Inflammatory macrophage (primary cell): ENCODE measurements at regions not wholly inside any gene's neighbourhood (a gene's known extent, or its start where the extent isn't known, plus 50 kb on each side); places are given as distances from the start of the nearest gene placed in this dataset.
A peak's percentile ranks its signal among the peaks of the same experiment; 100 is the strongest.

Source experiments
- DNase-seq, 2 donors: peaks; one replicate each; pipeline ENCODE4 v3.0.0-alpha.2; 2020 to 2022

DNA sequence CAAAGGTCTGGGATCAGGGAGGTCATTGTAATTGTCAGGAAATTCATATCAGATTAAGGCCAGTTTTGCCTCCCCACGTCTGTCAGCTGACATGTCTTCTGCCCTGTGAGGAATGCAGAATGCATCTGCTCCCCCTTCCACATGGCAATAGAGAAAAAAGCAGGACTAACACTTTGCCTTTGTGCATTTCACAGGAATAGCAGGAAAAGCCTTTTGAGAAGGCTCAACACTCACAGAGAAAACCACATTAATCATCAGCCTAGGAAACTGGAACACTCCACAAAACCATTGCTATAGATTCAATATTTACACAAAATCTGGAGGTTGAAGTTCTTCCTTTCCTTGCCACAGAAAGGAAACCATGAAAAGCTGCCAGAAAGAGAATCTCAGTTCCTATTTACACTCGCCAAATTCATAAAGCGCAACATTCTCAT, 165.2 kb upstream of the HES1 start:
- peak; percentile 49 to 52 for DNase-seq

DNA sequence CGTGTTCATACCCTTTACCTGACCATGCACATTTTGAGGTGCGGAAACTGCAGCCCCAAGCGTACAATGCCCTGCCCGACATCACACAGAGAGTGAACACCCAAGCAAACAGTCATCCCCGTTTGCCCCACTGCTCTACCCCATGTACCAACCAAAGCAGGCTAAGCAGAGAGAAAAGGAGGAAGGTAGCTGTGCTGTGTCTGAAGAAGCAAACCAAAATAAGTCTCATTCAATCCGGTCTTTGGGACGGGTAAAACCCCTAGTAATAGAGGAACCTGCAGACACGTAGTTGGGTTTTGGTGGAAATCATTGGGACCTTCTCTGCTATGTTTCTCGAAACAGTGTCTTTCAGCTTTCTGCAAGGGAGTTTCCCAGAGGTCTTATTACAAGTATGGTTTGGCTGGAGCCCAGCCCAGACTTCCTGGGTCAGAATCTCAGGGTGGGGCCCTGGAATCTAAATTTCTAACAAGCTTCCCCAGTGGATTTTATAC, 164.6 kb upstream of the HES1 start:
- DNase-seq: peak; percentile 48 to 61

DNA sequence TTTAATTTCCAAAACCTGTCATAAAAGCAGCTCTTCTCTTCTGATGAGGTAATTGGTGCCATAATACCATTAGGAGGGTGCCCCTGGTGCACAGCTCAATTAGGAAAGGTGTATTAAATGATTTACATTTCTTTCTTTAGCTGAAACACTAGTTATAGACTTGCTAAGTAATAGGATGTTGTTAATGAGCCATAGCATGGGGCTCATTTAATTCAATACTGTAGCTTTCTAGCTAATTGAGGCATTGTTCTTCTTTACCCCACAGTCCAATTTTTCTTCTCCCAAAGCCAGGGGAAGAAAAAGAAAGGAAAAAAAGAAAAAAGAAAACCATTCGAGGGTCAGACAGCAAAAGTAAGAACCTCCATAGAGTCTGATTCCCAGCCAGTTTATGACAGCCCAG, 164.0 kb upstream of the HES1 start:
- no peak for DNase-seq

DNA sequence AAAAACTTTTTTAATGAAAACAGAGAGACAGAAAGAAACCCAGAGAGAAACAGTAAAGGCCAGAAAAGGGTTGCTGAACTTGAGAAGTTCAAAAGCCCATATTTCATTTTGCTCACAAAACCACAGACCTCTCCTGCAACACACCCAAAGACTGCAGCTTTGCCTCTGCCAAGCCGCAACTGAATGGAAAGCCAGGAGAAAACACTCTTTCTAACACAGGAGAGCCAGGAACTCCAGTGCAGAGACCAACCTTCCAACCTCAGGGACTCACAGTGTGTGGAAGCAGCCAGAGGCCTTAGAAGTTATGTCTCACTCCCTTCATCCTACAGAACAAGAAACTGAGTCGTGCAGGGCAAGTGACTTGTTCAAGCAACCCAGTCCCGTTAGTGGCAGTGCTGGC, 163.1 kb upstream of the HES1 start:
- DNase-seq: no peak

DNA sequence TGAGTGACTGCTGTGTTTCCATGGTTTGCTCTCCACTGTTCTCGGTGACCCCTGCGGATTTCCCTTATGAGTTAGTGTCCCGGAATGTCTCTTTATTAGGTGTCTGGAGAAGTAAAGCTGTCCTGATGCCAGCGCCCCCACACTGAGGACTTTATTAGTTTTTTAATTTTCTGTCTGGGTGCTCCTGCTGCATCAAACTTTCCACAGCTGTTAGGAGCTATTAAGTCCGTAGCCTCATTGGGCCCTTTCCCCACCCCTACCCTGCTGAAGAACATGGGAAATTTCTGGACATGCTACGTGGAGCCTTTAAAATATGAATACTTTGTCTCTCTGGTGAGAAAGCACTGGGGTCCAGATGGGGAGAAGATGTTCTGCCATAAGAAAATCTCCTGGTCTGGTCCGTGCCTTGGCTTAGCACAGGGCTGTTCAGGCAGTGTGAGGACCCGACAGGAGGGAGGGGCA, 161.7 kb upstream of the HES1 start:
- no peak for DNase-seq

DNA sequence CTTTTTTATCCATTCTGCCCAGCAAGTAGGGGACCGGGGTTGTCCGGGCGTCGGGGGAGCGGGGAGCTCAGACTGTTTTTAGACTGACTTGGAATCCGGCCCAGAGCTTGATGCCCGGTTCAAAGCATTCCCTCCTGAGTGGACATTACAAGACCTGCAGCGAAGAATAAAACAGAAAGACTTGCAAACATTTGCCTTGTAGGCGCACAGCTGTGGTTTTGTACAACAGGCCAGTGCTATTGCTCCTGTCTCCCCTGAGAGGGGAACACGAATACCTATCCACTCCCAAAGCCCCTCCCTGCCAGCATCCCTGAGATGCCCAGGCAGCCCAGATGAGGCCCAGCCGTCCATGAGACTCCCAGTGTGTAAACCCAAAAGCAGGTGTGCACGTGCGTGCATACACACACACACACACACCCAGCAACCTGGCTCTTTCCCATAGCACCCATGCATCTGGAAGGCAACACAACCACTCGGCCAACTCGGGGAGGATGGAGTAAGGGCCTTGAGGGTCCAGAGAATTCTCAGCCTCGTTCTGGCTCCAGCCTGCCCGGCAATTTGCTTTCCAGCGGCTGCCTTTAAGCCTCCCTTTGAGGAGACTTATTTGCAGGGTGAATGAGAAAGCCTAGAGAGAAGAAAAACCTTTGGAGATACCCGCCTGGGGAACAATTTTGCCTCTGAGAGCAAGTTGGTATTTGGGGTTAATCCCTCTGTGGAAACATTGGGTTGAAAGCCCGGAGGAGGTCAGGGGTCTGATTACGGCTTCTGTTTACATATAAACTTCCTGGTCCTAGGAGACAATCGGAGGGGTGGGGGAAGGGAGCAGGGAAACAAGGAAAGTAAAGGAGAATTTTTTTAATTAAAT, 161.0 kb upstream of the HES1 start:
- DNase-seq: no peak

DNA sequence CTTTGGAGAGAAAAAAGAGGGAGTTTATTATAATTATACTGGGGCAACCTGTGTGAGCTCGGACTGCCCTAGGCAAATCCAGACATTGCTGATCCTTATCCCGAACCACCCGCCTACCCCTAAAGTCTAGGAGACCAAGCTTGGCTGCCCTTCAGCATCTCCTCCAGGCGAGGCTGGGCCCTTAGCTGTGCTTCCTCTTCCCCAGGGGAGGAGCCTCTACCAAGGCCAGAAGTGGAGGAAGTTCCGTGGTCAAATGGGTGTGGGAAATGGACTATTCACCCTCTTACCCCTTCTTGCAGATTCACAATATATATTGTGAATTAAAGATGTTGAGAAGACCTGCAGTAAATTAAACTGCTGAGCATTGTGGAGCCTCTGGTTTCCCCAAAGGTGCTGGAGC, 158.3 kb upstream of the HES1 start:
- peak; percentile 74 to 77 for DNase-seq

DNA sequence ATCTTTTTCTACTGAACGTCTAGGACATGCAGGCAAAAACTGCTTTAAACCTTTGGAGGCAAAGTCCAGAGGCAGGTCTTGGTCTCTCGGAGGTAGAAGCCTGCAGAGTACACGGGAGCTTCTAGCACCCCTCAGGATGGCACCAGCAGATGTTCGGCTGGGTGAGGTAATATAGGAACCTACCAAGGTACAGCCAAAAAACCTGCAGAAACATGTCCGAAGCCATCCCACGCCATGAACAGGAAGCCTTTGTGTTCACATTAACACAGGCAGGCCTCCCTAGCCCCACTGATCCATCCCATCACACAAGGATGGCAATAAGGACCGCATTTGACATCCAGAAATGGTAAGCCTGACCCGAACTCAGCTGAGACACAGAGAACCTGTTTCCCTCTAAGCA, 157.9 kb upstream of the HES1 start:
- DNase-seq: no peak

DNA sequence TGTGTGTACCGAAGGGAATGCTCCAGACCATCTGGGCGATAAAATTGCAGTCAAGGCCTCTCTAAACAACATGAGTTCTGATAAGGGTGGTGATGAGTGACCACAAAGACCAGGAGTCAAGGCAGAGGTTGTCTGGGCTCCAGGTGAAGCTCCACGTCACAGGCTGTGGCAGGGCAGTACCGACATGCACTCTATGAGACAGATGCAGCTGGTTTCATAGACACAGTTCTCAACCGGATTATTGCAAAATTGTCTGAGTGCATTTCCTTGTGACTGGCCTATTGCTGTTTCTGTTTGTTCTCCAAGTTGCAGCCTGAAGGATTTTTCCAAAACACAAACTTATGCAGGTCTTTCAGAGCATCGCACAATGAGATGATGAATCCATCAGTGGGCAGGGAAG, 157.5 kb upstream of the HES1 start:
- peak; percentile 72 to 80 for DNase-seq

DNA sequence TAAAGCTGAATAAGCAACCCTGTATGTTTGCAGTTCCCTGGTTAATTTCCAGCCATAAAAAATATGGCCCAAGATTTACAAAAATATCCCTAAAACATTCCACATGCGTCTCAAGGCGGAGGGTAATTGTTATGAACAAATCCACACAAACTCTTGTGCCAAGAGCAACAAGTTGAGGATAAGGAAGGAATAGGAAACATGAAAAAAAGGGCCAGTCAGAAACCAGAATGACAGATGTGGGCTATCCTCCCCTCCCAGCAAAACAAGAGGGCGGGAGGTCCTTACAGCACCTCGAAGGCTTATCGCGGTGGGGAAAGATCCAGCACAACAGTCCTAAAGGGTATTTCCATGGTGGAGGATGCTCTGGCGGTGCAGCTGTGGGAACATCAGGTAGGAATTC, 155.6 kb upstream of the HES1 start:
- no peak for DNase-seq

DNA sequence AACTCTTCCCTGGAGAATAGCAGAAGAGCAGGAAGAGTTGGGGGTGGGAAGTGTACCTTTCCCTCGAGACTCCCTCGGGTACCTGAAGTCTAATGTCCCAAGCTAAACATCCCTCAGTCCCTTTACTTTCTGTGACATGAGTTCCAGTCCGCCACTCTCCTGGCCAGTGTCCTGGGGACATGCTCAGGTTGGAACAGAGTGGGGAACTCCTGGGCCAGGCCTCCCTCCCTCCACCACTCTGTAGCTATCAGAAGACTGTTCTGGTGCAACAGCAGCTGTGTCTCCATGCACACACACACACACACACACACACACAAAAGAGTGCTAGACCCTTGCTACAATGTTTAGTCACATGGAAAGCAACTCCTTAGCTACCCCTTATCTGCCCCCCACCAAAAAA, 155.0 kb upstream of the HES1 start:
- DNase-seq: no peak

DNA sequence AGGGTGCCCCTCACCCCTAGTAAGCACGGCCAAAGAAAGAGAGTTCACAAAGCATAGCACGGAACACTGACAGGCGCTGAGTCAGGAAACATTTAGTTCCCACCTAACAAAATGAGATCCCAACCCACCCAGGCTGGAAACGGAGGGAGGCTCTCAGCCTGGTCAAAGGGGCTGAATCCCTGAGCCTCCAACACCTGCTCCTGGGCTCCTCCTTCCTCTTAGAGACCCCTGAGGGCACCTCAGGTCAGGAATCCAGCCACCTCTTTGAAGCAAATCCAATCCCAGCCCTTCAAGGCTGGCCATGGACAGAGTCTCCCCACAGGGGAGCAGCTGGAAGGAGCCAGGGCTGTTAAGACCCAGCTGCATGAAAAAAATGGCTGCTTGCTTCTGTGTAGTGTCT, 154.4 kb upstream of the HES1 start:
- no peak for DNase-seq

DNA sequence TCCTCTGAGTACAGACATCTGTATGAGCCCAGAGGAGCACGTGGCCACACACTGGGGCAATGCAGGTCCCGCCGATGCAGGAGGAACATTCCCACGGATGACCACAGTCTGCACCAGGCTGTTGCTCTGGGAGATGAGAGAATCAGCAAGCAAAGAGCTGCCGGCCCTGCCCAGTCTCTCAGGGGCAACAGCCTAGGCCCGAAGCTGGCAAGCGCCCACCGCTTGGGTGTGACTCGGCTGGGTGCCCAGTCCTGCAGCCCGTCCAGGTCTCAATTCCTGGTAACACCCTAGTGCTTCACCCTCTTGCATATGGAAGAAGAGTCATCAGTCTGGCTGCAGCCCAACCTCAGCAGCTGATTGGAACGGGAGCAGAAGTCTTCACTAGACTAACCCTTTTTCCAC, 153.7 kb upstream of the HES1 start:
- no peak for DNase-seq

DNA sequence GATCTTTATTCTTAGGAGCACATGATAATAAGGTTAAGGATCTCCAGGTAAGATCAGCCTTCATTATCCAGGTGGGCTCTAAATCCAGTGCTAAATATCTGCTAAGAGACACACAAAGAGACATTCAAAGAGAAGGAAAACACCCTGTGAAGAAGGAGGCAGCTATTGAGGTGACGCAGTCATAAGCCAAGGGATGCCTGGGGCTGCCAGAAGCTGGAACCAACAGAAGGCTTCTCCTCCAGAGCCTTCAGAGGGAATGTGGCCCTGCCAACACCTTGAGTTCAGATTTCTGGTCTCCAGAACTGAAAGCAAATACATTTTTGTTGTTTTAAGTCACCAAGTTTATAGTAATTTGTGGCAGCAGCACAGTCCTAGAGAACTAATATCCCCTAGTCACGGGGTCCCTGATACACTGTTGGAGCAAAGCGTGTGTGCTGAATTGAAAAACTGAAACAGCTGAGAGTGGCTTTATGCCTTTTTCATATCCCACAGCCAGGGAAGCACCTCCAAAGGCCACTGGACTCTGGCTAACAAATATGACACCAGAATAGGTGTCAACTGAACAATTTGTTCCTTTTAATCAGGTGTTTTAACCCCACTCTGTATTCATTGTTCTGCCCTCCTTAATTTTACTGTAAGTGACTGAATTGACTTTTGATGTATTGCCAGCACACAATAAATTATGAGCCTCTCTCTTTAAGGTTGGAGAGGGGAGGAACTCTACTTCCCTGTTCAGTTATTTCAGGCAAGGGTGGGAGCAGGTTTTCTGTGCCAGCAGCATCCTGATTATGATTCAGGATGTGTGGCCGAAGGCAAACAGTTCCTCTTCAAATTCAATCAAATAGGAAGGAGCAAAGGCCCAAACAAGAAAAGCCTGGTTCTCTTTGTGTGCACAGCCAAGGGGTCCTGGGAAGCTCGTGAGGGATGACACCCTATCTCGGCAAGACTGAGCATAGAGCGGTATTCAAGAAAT, 151.8 kb upstream of the HES1 start:
- peak; percentile 41 to 55 for DNase-seq

DNA sequence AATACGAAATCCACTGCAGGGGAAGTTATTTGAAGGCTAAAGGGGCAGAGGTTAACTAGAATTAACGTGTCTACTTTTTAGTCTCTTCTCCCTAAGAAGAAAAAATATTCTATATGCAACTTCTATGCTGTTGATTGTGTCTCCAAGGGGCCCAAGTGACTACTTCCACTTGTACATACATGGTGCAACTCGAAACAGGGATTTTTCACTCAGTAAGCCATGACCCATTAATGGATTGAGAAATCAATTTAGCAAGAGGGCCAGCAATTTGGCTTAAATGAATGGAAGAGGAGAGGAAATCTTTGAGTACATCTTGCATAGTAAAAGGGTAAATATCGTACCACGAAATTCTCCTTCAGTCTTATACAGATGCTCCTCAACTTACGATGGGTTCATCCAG, 151.1 kb upstream of the HES1 start:
- DNase-seq: peak; percentile 43 to 75

DNA sequence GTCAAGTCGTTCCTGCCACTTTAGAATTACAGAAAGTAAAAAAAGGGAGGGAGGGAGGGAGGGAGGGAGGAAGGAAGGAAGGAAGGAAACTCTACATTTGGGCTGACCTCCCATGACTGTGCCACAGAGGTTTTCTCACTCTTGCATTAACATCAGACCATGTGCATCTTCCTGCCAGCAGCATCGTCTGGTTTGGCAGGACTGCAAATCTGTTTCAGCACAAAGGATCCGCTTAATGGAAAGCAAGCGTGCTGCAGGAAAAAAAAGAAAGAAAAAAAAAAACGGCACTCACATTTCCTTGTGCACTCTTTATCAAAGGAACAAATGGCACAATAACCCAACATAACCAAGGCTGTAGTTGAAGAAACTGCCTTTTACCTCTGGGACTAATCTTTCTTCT, 148.8 kb upstream of the HES1 start:
- no peak for DNase-seq

DNA sequence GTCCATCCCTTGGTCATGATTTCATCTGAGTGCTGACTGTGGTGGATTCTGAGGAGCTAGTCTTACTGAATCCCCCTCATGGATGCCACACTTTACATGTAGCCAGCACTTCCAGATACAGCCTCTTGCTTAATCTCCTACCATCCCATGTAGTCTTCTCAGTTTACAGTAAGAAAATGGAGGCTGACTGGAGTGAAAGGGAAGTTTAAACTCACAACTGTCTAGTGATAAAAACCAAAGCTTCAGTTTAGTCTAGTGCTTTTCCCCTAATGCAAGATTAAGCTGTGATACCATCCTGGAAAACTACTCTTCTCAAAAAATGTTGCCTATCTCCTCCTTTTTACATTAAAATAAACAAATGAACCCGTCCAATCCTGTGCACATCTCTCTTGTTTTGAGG, 146.8 kb upstream of the HES1 start:
- DNase-seq: no peak

DNA sequence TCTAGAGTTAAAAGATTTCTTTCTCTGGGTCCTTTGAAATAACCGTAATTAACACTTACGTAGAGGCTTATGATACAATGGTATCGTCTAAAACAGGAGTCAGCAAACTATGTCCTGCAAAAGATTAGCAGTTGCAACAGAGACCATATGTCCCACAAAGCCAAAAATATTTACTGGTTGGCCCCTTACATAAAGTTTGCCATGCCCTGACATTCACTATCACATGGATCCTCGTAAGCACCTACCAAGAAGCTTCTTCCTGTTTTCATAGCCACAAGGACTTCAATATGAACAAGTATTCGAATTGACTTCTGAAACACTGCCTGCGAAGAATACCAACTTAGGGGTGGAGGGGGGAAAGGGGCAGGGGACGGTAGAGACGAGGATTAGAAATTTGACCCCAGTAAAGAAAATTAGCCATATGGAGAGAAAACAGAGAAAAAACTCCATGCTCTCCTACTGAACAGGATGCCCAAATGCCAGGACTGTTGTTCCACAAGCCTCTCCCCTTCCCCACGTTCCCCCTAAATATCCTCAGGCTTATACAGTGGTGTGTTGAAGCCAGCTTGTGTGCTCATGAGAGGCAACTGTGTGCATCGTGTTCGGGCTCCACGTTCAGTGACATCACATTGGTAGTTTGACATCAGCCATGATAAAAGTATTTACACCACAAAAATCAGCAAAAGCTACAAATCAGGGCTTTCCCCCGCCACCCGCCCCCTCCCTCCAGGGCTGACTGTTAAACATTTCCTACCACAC, 144.1 kb upstream of the HES1 start:
- DNase-seq: peak; percentile 56 to 78

DNA sequence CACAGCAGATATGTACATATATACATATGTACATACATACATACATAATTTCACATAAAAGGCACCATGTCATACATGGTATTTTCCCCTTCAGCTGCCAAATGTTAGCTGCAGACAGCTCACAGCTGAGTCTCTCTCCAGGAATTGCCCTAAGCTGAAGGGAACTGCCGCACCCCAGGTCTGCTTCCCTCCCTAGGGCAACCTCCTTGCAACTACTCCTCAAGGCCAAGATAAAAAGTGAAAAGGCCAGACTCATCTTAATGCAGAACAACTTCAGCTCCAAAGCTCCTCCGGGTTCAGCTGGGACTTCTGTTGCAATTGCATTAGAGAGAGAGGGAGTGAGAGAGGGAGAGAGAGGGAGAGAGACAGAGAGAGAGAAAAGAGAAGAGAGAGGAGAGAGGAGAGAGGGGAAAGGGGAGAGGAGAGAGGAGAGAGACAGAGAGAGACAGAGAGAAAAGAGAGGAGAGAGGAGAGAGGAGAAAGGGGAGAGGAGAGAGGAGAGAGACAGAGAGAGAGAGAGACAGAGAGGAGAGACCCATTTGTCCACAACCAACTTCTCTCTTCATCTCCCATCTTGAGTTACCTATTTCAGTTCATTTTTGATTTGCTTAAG, 143.4 kb upstream of the HES1 start:
- no peak for DNase-seq

DNA sequence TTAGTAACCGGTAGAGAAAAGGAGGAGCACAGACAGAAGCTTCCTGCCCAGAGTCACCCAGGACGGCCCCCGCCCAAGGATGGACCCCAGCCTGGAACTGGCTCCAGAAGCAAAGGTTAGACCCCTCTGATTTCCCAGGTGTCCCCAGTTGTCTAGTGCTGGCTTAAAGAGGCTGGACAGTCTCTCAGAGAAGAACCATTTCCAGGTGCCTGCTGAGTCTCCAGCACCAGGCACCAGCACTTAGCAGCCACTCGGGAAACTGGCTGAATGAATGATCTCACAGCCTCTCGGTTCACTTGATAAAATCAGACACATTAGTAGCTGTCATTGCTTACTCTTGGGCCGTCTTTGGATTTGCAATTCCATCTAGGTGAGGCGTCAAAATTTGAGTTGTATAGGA, 139.7 kb upstream of the HES1 start:
- no peak for DNase-seq

DNA sequence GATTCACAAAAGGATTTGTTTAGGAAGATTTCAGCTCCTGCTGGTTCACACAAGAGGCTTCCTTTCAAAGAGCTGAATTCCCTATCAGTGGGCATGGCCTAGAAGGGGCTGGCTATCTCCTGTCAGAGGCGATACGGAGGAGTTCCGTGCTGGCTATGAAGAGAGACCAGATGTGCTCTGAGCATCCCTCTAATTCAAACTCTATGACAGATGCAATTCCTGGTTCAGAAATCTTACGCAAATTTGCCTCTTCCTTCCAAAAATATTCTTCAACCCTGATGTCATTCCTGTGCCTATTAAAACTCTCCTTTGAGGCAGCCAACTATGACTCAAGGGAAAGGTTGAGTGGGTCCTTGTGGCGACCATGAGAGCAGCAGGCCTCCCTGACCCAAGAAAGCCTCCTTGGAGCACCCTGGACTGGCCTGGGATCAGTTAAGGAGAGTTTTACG, 139.3 kb upstream of the HES1 start:
- no peak for DNase-seq
